ENCODE measurements at regions not wholly inside any gene's neighbourhood (a gene's known extent, or its start where the extent isn't known, plus 50 kb on each side); places are given as distances from the start of the nearest gene placed in this dataset.

DNA sequence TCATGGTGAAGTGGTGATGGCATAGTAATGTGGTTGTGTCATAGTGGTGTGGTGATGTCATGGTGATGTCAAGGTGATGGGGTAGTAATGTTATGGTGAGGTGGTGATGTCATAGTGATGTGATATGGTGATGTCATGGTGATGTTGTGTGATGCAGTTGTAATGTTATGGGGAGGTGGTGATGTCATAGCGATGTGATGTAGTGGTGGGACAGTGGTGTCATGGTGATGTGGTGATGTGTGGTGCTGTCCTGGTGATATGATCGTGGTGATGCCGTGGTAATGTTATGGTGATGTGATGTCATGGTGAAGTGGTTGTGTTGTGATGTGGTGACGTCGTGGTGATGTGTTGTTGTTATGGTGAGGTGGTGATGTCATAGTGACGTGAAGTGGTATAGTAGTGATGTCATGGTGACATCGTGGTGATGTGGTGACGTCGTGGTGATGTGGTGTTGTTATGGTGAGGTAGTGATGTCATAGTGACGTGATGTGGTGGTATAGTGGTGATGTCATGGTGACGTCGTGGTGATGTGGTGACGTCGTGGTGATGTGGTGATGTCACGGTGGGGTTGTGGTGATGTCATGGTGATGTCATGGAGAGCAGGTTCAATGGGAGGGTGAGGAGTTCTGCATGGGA is 242.7 kb upstream of the MYT1L start:
- Histone ChIP-seq H3K36me3 (no peaks in the 10 kb centered on the region), H3K9me3 (ENCODE audit: severe bottlenecking) (no peaks in the 10 kb centered on the region), H3K27me3 (ENCODE audit: insufficient read depth, low read depth, severe bottlenecking) (peaks cover 4% of the 10 kb centered on the region), H3K27ac (no peak overlapping the region), H3K4me3 (ENCODE audit: low read depth, low read length) (no peak overlapping the region)
- no peak for DNase-seq
- no peak for TF ChIP-seq CTCF (IDR thresholded peaks at IDR 0.05; ENCODE audit: low read depth, low read length)

- no peak overlapping the region for H3K27ac ChIP-seq
- no peak for TF ChIP-seq CTCF (IDR thresholded peaks at IDR 0.05; ENCODE audit: low read depth, low read length)
- H3K36me3 ChIP-seq, result no peaks in the 10 kb centered on the region
- DNase-seq, result no peak
- H3K27me3 ChIP-seq (ENCODE audit: insufficient read depth, low read depth, severe bottlenecking), result peaks cover 4% of the 10 kb centered on the region
- H3K9me3 ChIP-seq (ENCODE audit: severe bottlenecking), result no peaks in the 10 kb centered on the region
- H3K4me3 ChIP-seq (ENCODE audit: low read depth, low read length), result no peak overlapping the region
These were observed 242.1 kb upstream of the MYT1L start for GRCh38 chr2:2573205-2573604.

GRCh38 chr2:2572393-2573204 is 241.5 kb upstream of the MYT1L start:
- no peak overlapping the region for H3K27ac ChIP-seq
- H3K36me3 ChIP-seq, result no peaks in the 10 kb centered on the region
- no peaks in the 10 kb centered on the region for H3K9me3 ChIP-seq (ENCODE audit: severe bottlenecking)
- no peak for DNase-seq
- no peak for TF ChIP-seq CTCF (IDR thresholded peaks at IDR 0.05; ENCODE audit: low read depth, low read length)
- no peak overlapping the region for H3K4me3 ChIP-seq (ENCODE audit: low read depth, low read length)
- H3K27me3 ChIP-seq (ENCODE audit: insufficient read depth, low read depth, severe bottlenecking), result peaks cover 4% of the 10 kb centered on the region

DNA sequence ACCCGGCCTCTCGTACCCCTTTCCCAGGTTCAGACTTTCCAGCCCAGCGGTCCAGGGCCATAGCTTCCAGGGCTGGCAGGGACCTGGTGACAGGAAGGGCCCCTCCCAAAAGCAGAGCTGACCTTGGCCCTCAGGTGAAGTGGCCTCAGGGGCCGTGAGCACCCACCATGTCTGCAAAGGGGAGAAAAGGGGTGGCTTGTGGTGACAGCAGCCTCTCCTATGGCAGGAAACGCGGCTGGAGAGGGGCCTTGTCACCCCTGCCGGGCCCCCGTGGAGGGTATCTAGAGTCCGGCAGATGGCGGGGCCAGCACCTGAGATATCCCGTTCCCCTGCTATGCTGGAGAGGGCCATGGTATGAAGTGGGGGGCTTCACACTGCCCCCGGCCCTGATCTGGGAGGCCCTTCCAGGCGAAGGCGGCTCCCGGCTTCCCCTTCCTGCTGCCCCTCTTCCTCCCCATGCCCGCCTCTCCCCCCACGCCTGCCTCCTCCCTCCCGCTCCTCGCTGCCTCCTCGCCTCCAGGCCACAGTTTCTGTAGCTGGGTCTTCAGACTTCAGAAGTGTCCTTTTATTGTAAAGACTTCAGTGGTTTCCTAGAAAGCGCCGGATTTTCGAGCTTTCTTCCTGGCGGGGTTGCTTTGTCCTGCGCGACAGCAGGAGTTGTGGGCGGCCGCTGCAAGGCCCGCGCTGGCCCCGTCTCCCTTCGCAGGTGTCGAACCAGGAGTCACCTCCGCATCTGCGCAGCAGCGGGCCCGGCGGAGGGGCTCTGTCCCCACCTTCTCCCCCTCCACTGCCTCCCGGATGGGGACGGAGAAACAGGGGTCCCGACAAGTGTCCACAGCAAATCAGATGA is 240.5 kb upstream of the MYT1L start:
- Histone ChIP-seq H3K27ac (no peak overlapping the region), H3K4me3 (ENCODE audit: low read depth, low read length) (no peak overlapping the region), H3K27me3 (ENCODE audit: insufficient read depth, low read depth, severe bottlenecking) (no peaks in the 10 kb centered on the region), H3K36me3 (no peaks in the 10 kb centered on the region), H3K9me3 (ENCODE audit: severe bottlenecking) (no peaks in the 10 kb centered on the region)
- no peak for TF ChIP-seq CTCF (IDR thresholded peaks at IDR 0.05; ENCODE audit: low read depth, low read length)
- DNase-seq, result no peak

DNA sequence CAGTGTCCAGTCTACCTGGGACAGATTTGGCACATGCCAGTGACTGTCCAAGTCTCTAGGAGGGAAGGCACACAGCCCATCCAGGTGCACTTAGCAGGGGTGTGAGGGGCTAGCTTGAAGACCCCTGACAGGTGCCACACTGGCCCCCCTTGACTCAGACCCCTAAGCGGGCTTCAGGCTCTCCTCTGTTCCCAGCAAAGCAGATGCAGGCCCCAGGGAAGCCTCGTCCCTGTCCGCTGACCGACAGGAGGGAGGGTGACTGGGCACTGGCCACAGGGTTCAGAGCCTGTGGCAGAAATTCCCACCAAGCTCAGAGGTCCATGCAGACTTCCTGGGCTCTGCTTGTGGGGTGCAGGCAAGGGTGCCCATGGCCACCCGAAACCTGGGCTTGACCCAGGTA is 239.8 kb upstream of the MYT1L start:
- Histone ChIP-seq H3K9me3 (ENCODE audit: severe bottlenecking) (no peaks in the 10 kb centered on the region), H3K4me3 (ENCODE audit: low read depth, low read length) (no peak overlapping the region), H3K27me3 (ENCODE audit: insufficient read depth, low read depth, severe bottlenecking) (no peaks in the 10 kb centered on the region), H3K27ac (no peak overlapping the region), H3K36me3 (no peaks in the 10 kb centered on the region)
- TF ChIP-seq CTCF (IDR thresholded peaks at IDR 0.05; ENCODE audit: low read depth, low read length), result no peak
- no peak for DNase-seq

All from WERI-Rb-1 (cell line).